MG63 (cell line): ENCODE measurements at regions not wholly inside any gene's neighbourhood (a gene's known extent, or its start where the extent isn't known, plus 50 kb on each side); places are given as distances from the start of the nearest gene placed in this dataset.

Experiments
- DNase-seq: peaks from one replicate; pipeline ENCODE4 v3.0.0-alpha.2; 2020
- H3K27me3 ChIP-seq: fragments of 250-450 bp; sonication (Bioruptor Pico); 2 replicates; pipeline ENCODE4 v1.5.1; 2020; ENCODE audit warnings: mild to moderate bottlenecking, moderate library complexity
- H3K36me3 ChIP-seq: fragments of 250-450 bp; sonication (Bioruptor Pico); 2 replicates; pipeline ENCODE4 v1.5.1; 2020; ENCODE audit warnings: mild to moderate bottlenecking, moderate library complexity
- H3K4me3 ChIP-seq: fragments of 250-450 bp; sonication (Bioruptor Pico); 2 replicates; pipeline ENCODE4 v1.5.1; 2020; ENCODE audit warnings: mild to moderate bottlenecking, moderate library complexity
- H3K9me3 ChIP-seq: fragments of 250-450 bp; sonication (Bioruptor Pico); 2 replicates; pipeline ENCODE4 v1.5.1; 2020; ENCODE audit warnings: mild to moderate bottlenecking, moderate library complexity

- H3K4me3 ChIP-seq: no peak overlapping the region
- no peaks in the 10 kb centered on the region for H3K9me3 ChIP-seq
- no peaks in the 10 kb centered on the region for H3K36me3 ChIP-seq
- no peak for DNase-seq
- H3K27me3 ChIP-seq: no peaks in the 10 kb centered on the region
Measured at GRCh38 chr13:111973605-111974340, 93.2 kb upstream of the SOX1 start.

- H3K36me3 ChIP-seq: no peaks in the 10 kb centered on the region
- DNase-seq: no peak
- no peaks in the 10 kb centered on the region for H3K9me3 ChIP-seq
- no peak overlapping the region for H3K4me3 ChIP-seq
- H3K27me3 ChIP-seq: no peaks in the 10 kb centered on the region
Measured at GRCh38 chr13:111974341-111974640, 92.7 kb upstream of the SOX1 start.

GRCh38 chr13:111975539-111976473 lies 91.1 kb upstream of the SOX1 start:
- no peak for DNase-seq
- no peaks in the 10 kb centered on the region for H3K9me3 ChIP-seq

GRCh38 chr13:111976474-111977178 lies 90.3 kb upstream of the SOX1 start:
- Histone ChIP-seq H3K9me3 (no peaks in the 10 kb centered on the region), H3K36me3 (no peaks in the 10 kb centered on the region), H3K4me3 (no peak overlapping the region), H3K27me3 (no peaks in the 10 kb centered on the region)
- DNase-seq: no peak

More at GRCh38 chr13:111975539-111976473, 91.1 kb upstream of the SOX1 start:
- Histone ChIP-seq H3K27me3 (no peaks in the 10 kb centered on the region), H3K4me3 (no peak overlapping the region), H3K36me3 (no peaks in the 10 kb centered on the region)

GRCh38 chr13:111977179-111977506 lies 89.8 kb upstream of the SOX1 start:
- no peaks in the 10 kb centered on the region for H3K27me3 ChIP-seq
- no peak for DNase-seq
- no peaks in the 10 kb centered on the region for H3K36me3 ChIP-seq

GRCh38 chr13:111978546-111978945 lies 88.4 kb upstream of the SOX1 start:
- DNase-seq: no peak
- Histone ChIP-seq H3K27me3 (no peaks in the 10 kb centered on the region), H3K36me3 (no peaks in the 10 kb centered on the region), H3K4me3 (no peak overlapping the region), H3K9me3 (no peaks in the 10 kb centered on the region)

More at GRCh38 chr13:111977179-111977506, 89.8 kb upstream of the SOX1 start:
- no peak overlapping the region for H3K4me3 ChIP-seq
- no peaks in the 10 kb centered on the region for H3K9me3 ChIP-seq

- Histone ChIP-seq H3K4me3 (no peak overlapping the region), H3K27me3 (no peaks in the 10 kb centered on the region), H3K36me3 (no peaks in the 10 kb centered on the region), H3K9me3 (no peaks in the 10 kb centered on the region)
- no peak for DNase-seq
Measured at GRCh38 chr13:111980146-111980929, 86.6 kb upstream of the SOX1 start.

GRCh38 chr13:111981006-111981405 lies 85.9 kb upstream of the SOX1 start:
- Histone ChIP-seq H3K9me3 (no peaks in the 10 kb centered on the region), H3K27me3 (no peaks in the 10 kb centered on the region), H3K36me3 (no peaks in the 10 kb centered on the region), H3K4me3 (no peak overlapping the region)
- no peak for DNase-seq

GRCh38 chr13:111981446-111982165 lies 85.3 kb upstream of the SOX1 start:
- H3K4me3 ChIP-seq: no peak overlapping the region
- DNase-seq: no peak
- no peaks in the 10 kb centered on the region for H3K27me3 ChIP-seq
- H3K36me3 ChIP-seq: no peaks in the 10 kb centered on the region
- H3K9me3 ChIP-seq: no peaks in the 10 kb centered on the region

- Histone ChIP-seq H3K4me3 (no peak overlapping the region), H3K36me3 (no peaks in the 10 kb centered on the region), H3K9me3 (no peaks in the 10 kb centered on the region), H3K27me3 (no peaks in the 10 kb centered on the region)
- DNase-seq: no peak
Measured at GRCh38 chr13:111984349-111984748, 82.6 kb upstream of the SOX1 start.

GRCh38 chr13:111990362-111990761 lies 76.6 kb upstream of the SOX1 start:
- Histone ChIP-seq H3K4me3 (no peak overlapping the region), H3K9me3 (no peaks in the 10 kb centered on the region), H3K27me3 (no peaks in the 10 kb centered on the region), H3K36me3 (no peaks in the 10 kb centered on the region)
- DNase-seq: no peak

GRCh38 chr13:111992911-111993310 lies 74.0 kb upstream of the SOX1 start:
- Histone ChIP-seq H3K9me3 (no peaks in the 10 kb centered on the region), H3K4me3 (no peak overlapping the region), H3K27me3 (no peaks in the 10 kb centered on the region), H3K36me3 (no peaks in the 10 kb centered on the region)
- DNase-seq: no peak

GRCh38 chr13:111993691-111994090 lies 73.3 kb upstream of the SOX1 start:
- no peaks in the 10 kb centered on the region for H3K27me3 ChIP-seq
- DNase-seq: no peak
- no peaks in the 10 kb centered on the region for H3K9me3 ChIP-seq
- no peak overlapping the region for H3K4me3 ChIP-seq
- no peaks in the 10 kb centered on the region for H3K36me3 ChIP-seq

GRCh38 chr13:111994578-111994977 lies 72.4 kb upstream of the SOX1 start:
- H3K9me3 ChIP-seq: no peaks in the 10 kb centered on the region
- H3K36me3 ChIP-seq: no peaks in the 10 kb centered on the region
- no peak for DNase-seq
- no peaks in the 10 kb centered on the region for H3K27me3 ChIP-seq
- H3K4me3 ChIP-seq: no peak overlapping the region

GRCh38 chr13:111999352-111999751 lies 67.6 kb upstream of the SOX1 start:
- no peak overlapping the region for H3K4me3 ChIP-seq
- H3K9me3 ChIP-seq: no peaks in the 10 kb centered on the region
- H3K27me3 ChIP-seq: no peaks in the 10 kb centered on the region
- H3K36me3 ChIP-seq: no peaks in the 10 kb centered on the region
- no peak for DNase-seq

GRCh38 chr13:112000888-112001287 lies 66.1 kb upstream of the SOX1 start:
- no peak overlapping the region for H3K4me3 ChIP-seq
- H3K36me3 ChIP-seq: no peaks in the 10 kb centered on the region
- DNase-seq: no peak
- H3K27me3 ChIP-seq: no peaks in the 10 kb centered on the region
- no peaks in the 10 kb centered on the region for H3K9me3 ChIP-seq
